Erythroblast (primary cell): ENCODE measurements at regions not wholly inside any gene's neighbourhood (a gene's known extent, or its start where the extent isn't known, plus 50 kb on each side); places are given as distances from the start of the nearest gene placed in this dataset.
"Not testable (repeated sequence)": the region's sequence is repeated elsewhere in the genome, so short reads cannot be mapped to it uniquely, and the experiment has no call there.

ENCODE experiments used
- GATA1 ChIP-seq: IDR thresholded peaks from 2 replicates; pipeline ENCODE4 v1.6.1; 2011; ENCODE audit warnings: low read depth, mild to moderate bottlenecking, control low read depth, low read length, moderate library complexity
- POLR2A ChIP-seq: IDR thresholded peaks from 2 replicates; pipeline ENCODE4 v1.6.1; 2011; ENCODE audit warnings: mild to moderate bottlenecking, low read length

- not testable (repeated sequence) for TF ChIP-seq POLR2A, GATA1
These were observed 93.4 kb upstream of the TRIM24 start for GRCh38 chr7:138366676-138367075.
